Neural cell (in vitro differentiated cells): ENCODE measurements at regions not wholly inside any gene's neighbourhood (a gene's known extent, or its start where the extent isn't known, plus 50 kb on each side); places are given as distances from the start of the nearest gene placed in this dataset.

ENCODE experiments used
- EP300 ChIP-seq: fragments of 450-650 bp; conservative IDR thresholded peaks from 2 replicates; pipeline ENCODE4 v1.6.1; 2014; ENCODE audit warnings: antibody characterized with exemption, mild to moderate bottlenecking, moderate library complexity; ENCODE audit not compliant: poor library complexity, severe bottlenecking
- EZH2 ChIP-seq: fragments of 200-600, 300-800 bp; shearing (Covaris generic), sonication (generic); IDR thresholded peaks from 2 replicates; pipeline ENCODE4 v1.6.1; 2014; ENCODE audit warnings: antibody characterized with exemption, low read length, borderline replicate concordance, mild to moderate bottlenecking; ENCODE audit not compliant: insufficient read depth, poor library complexity, severe bottlenecking
- MXI1 ChIP-seq: fragments of 450-650 bp; conservative IDR thresholded peaks from 2 replicates; pipeline ENCODE4 v1.6.1; 2014; ENCODE audit warnings: antibody characterized with exemption, mild to moderate bottlenecking; ENCODE audit not compliant: poor library complexity, severe bottlenecking
- POLR2AphosphoS5 ChIP-seq: IDR thresholded peaks from 2 replicates; pipeline ENCODE4 v1.6.1; 2012
- RAD21 ChIP-seq: fragments of 450-650 bp; conservative IDR thresholded peaks from 2 replicates; pipeline ENCODE4 v1.6.1; 2014; ENCODE audit warnings: antibody characterized with exemption, mild to moderate bottlenecking, moderate library complexity
- TF ChIP-seq, protein P1 (sequence below): fragments of 450-650 bp; IDR thresholded peaks from 2 replicates; pipeline ENCODE4 v1.5.1; 2014; ENCODE audit warnings: antibody characterized with exemption, mild to moderate bottlenecking, moderate library complexity; ENCODE audit not compliant: poor library complexity, severe bottlenecking

DNA sequence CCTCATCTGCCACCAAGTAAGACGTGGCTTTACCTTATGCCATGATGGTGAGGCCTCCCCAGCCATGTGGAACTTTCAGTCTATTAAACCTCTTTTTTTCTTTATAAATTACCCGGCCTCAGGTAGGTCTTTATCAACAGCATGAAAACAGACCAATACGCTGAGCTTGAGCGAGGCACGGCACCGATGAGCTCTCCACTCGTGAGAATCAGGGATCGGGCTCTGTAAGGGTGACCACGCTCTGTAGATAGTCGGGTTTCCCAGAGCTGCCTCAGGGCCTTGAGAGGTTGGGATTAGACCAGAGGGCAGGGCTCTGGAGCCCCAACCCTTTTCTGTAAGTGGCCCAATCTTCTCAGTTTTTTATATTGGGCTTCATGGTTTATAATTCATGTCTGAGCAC, 360.3 kb upstream of the MYT1L start:
- TF ChIP-seq, protein P1, sequence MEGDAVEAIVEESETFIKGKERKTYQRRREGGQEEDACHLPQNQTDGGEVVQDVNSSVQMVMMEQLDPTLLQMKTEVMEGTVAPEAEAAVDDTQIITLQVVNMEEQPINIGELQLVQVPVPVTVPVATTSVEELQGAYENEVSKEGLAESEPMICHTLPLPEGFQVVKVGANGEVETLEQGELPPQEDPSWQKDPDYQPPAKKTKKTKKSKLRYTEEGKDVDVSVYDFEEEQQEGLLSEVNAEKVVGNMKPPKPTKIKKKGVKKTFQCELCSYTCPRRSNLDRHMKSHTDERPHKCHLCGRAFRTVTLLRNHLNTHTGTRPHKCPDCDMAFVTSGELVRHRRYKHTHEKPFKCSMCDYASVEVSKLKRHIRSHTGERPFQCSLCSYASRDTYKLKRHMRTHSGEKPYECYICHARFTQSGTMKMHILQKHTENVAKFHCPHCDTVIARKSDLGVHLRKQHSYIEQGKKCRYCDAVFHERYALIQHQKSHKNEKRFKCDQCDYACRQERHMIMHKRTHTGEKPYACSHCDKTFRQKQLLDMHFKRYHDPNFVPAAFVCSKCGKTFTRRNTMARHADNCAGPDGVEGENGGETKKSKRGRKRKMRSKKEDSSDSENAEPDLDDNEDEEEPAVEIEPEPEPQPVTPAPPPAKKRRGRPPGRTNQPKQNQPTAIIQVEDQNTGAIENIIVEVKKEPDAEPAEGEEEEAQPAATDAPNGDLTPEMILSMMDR = no peak
- TF ChIP-seq EP300 = no peak
- TF ChIP-seq POLR2AphosphoS5 = no peak
- TF ChIP-seq MXI1 = no peak
- TF ChIP-seq EZH2 = no peak
- TF ChIP-seq RAD21 = no peak
